A673 (cell line): ENCODE measurements at regions not wholly inside any gene's neighbourhood (a gene's known extent, or its start where the extent isn't known, plus 50 kb on each side); places are given as distances from the start of the nearest gene placed in this dataset.

Experiments used
- CTCF ChIP-seq: fragments of 300-800, 200-600 bp; sonication (generic); conservative IDR thresholded peaks from 2 replicates; pipeline ENCODE4 v1.5.1; 2017; ENCODE audit warnings: low read depth, mild to moderate bottlenecking, antibody characterized with exemption, low read length, moderate library complexity, mixed read lengths
- EZH2 ChIP-seq: fragments of 200-600 bp; sonication (generic); IDR thresholded peaks from 2 replicates; pipeline ENCODE4 v1.6.1; 2017; ENCODE audit warnings: borderline replicate concordance, low read depth, mild to moderate bottlenecking, mixed read lengths, antibody characterized with exemption, low read length; ENCODE audit not compliant: poor library complexity, severe bottlenecking

- TF ChIP-seq CTCF (no peak), EZH2 (no peak)
These were observed 157.6 kb downstream of the TDRD15 start for GRCh38 chr2:21281384-21281783.
